DND-41 (cell line): ENCODE measurements at regions not wholly inside any gene's neighbourhood (a gene's known extent, or its start where the extent isn't known, plus 50 kb on each side); places are given as distances from the start of the nearest gene placed in this dataset.

Experiments
- CTCF ChIP-seq: IDR thresholded peaks from 2 replicates; pipeline ENCODE4 v1.5.1; 2012; ENCODE audit warnings: borderline replicate concordance, low read length, moderate library complexity, mild to moderate bottlenecking; ENCODE audit not compliant: poor library complexity, severe bottlenecking; ENCODE audit errors: extremely low read depth
- EZH2 ChIP-seq: IDR thresholded peaks from 3 replicates; pipeline ENCODE4 v1.6.1; 2012; ENCODE audit warnings: borderline replicate concordance, low read depth, mild to moderate bottlenecking, moderate library complexity, low read length, inconsistent platforms; ENCODE audit not compliant: severe bottlenecking

GRCh38 chr16:76780556-76780955 is 410.4 kb upstream of the MON1B start:
- TF ChIP-seq CTCF (no peak), EZH2 (no peak)
